NB4 (cell line): ENCODE measurements at regions not wholly inside any gene's neighbourhood (a gene's known extent, or its start where the extent isn't known, plus 50 kb on each side); places are given as distances from the start of the nearest gene placed in this dataset.

Experiments
- CTCF ChIP-seq: IDR thresholded peaks from one replicate; pipeline ENCODE4 v1.5.1; 2012; ENCODE audit warnings: low read depth, low read length
- MAX ChIP-seq: IDR thresholded peaks from 2 replicates; pipeline ENCODE4 v1.6.1; 2011; ENCODE audit warnings: low read depth, low read length
- POLR2A ChIP-seq: IDR thresholded peaks from 2 replicates; pipeline ENCODE4 v1.6.1; 2011; ENCODE audit warnings: mild to moderate bottlenecking; ENCODE audit not compliant: insufficient read length; ENCODE audit errors: extremely low read depth

- TF ChIP-seq CTCF (no peak), POLR2A (no peak), MAX (no peak)
Measured at GRCh38 chr13:97802213-97802612, 151.3 kb upstream of the IPO5 start.
